Inferior parietal cortex (tissue), 1 donor: ENCODE measurements at regions not wholly inside any gene's neighbourhood (a gene's known extent, or its start where the extent isn't known, plus 50 kb on each side); places are given as distances from the start of the nearest gene placed in this dataset.

Experiments used
- DNase-seq: peaks from one replicate; pipeline ENCODE4 v3.0.0-alpha.2; 2016; ENCODE audit errors: extremely low spot score

GRCh38 chr1:56074007-56074651 is 505.2 kb downstream of the PLPP3 start:
- no peak for DNase-seq

- DNase-seq, result no peak
Observed at GRCh38 chr1:56073614-56074006, 505.8 kb downstream of the PLPP3 start.

GRCh38 chr1:56073206-56073605 is 506.2 kb downstream of the PLPP3 start:
- no peak for DNase-seq

GRCh38 chr1:56072310-56072709 is 507.1 kb downstream of the PLPP3 start:
- DNase-seq, result no peak

GRCh38 chr1:56071351-56071750 is 508.0 kb downstream of the PLPP3 start:
- DNase-seq, result no peak

- DNase-seq, result no peak
Observed at GRCh38 chr1:56070601-56071000, 508.8 kb downstream of the PLPP3 start.

GRCh38 chr1:56069824-56070223 is 509.5 kb downstream of the PLPP3 start:
- DNase-seq, result no peak

- DNase-seq, result no peak
Observed at GRCh38 chr1:56068908-56069307, 510.5 kb downstream of the PLPP3 start.

- DNase-seq, result no peak
Observed at GRCh38 chr1:56068210-56068609, 511.2 kb downstream of the PLPP3 start.

- no peak for DNase-seq
Observed at GRCh38 chr1:56065729-56066128, 513.6 kb downstream of the PLPP3 start.

- DNase-seq, result no peak
Observed at GRCh38 chr1:56064705-56065104, 514.7 kb downstream of the PLPP3 start.

GRCh38 chr1:56063461-56063860 is 515.9 kb downstream of the PLPP3 start:
- peak; percentile 55 for DNase-seq

- no peak for DNase-seq
Observed at GRCh38 chr1:56062625-56063024, 516.7 kb downstream of the PLPP3 start.

GRCh38 chr1:56061824-56062223 is 517.5 kb downstream of the PLPP3 start:
- no peak for DNase-seq

GRCh38 chr1:56060906-56061305 is 518.5 kb downstream of the PLPP3 start:
- no peak for DNase-seq

GRCh38 chr1:56057466-56058405 is 521.6 kb downstream of the PLPP3 start:
- no peak for DNase-seq

GRCh38 chr1:56056438-56057287 is 522.7 kb downstream of the PLPP3 start:
- no peak for DNase-seq

GRCh38 chr1:56054959-56055358 is 524.4 kb downstream of the PLPP3 start:
- no peak for DNase-seq

- DNase-seq, result no peak
Observed at GRCh38 chr1:56052041-56052440, 527.3 kb downstream of the PLPP3 start.

- no peak for DNase-seq
Observed at GRCh38 chr1:56050911-56051310, 528.5 kb downstream of the PLPP3 start.

GRCh38 chr1:56045477-56045876 is 533.9 kb downstream of the PLPP3 start:
- no peak for DNase-seq

- no peak for DNase-seq
Observed at GRCh38 chr1:56045062-56045461, 534.3 kb downstream of the PLPP3 start.
